ENCODE measurements at regions not wholly inside any gene's neighbourhood (a gene's known extent, or its start where the extent isn't known, plus 50 kb on each side); places are given as distances from the start of the nearest gene placed in this dataset.

GRCh38 chr2:238655974-238656722, 191.7 kb upstream of the TWIST2 start:
- no peak for DNase-seq (ENCODE audit: low read depth in 2 of 2)
- Histone ChIP-seq H3K4me3 (replicated peaks in 1 of 4; ENCODE audit: control extremely low read depth in 1 of 4, insufficient read depth in 1 of 4, low read depth in 3 of 4, low read length in 4 of 4) (no peak overlapping the region), H3K79me2 (ENCODE audit: control insufficient read depth, insufficient read depth, low read length) (no peaks in the 10 kb centered on the region), H3K9me3 (ENCODE audit: control insufficient read depth, insufficient read depth, low read depth, low read length) (no peaks in the 10 kb centered on the region), H3K27ac (ENCODE audit: insufficient read depth, low read length) (no peak overlapping the region), H3K36me3 (ENCODE audit: control insufficient read depth, insufficient read depth, low read length) (no peaks in the 10 kb centered on the region), H4K20me1 (ENCODE audit: control insufficient read depth, extremely low read depth, insufficient read depth, low read length) (no peaks in the 10 kb centered on the region), H3K4me2 (ENCODE audit: extremely low read depth, insufficient read depth, low read length) (no peak overlapping the region), H3K27me3 (ENCODE audit: control insufficient read depth, insufficient read depth, low read length) (no peaks in the 10 kb centered on the region), H3K9ac (ENCODE audit: insufficient read depth, low read length) (no peak overlapping the region), H2AFZ (ENCODE audit: low read length) (no peak overlapping the region), H3K4me1 (ENCODE audit: control insufficient read depth, extremely low read depth, insufficient read depth, low read length) (no peaks in the 10 kb centered on the region)
- TF ChIP-seq EZH2 (IDR thresholded peaks at IDR 0.05; ENCODE audit: low read length, missing control alignments) (no peak), CTCF (conservative IDR thresholded peaks at IDR 0.05 in 1 of 2, IDR thresholded peaks at IDR 0.05 in 1 of 2; ENCODE audit: low read depth in 1 of 2, low read length in 2 of 2) (no peak)

GRCh38 chr2:238657132-238658053, 190.5 kb upstream of the TWIST2 start:
- Histone ChIP-seq H3K27me3 (ENCODE audit: control insufficient read depth, insufficient read depth, low read length) (no peaks in the 10 kb centered on the region), H3K9ac (ENCODE audit: insufficient read depth, low read length) (no peak overlapping the region)
- no peak for DNase-seq (ENCODE audit: low read depth in 2 of 2)

More at GRCh38 chr2:238657132-238658053, 190.5 kb upstream of the TWIST2 start:
- Histone ChIP-seq H2AFZ (ENCODE audit: low read length) (no peak overlapping the region), H3K4me2 (ENCODE audit: extremely low read depth, insufficient read depth, low read length) (no peak overlapping the region), H3K79me2 (ENCODE audit: control insufficient read depth, insufficient read depth, low read length) (no peaks in the 10 kb centered on the region), H4K20me1 (ENCODE audit: control insufficient read depth, extremely low read depth, insufficient read depth, low read length) (no peaks in the 10 kb centered on the region), H3K27ac (ENCODE audit: insufficient read depth, low read length) (no peak overlapping the region), H3K36me3 (ENCODE audit: control insufficient read depth, insufficient read depth, low read length) (no peaks in the 10 kb centered on the region), H3K4me1 (ENCODE audit: control insufficient read depth, extremely low read depth, insufficient read depth, low read length) (no peaks in the 10 kb centered on the region), H3K4me3 (replicated peaks in 1 of 4; ENCODE audit: control extremely low read depth in 1 of 4, insufficient read depth in 1 of 4, low read depth in 3 of 4, low read length in 4 of 4) (no peak overlapping the region), H3K9me3 (ENCODE audit: control insufficient read depth, insufficient read depth, low read depth, low read length) (no peaks in the 10 kb centered on the region)
- TF ChIP-seq CTCF (conservative IDR thresholded peaks at IDR 0.05 in 1 of 2, IDR thresholded peaks at IDR 0.05 in 1 of 2; ENCODE audit: low read depth in 1 of 2, low read length in 2 of 2) (no peak), EZH2 (IDR thresholded peaks at IDR 0.05; ENCODE audit: low read length, missing control alignments) (no peak)

Data from fibroblast of lung (primary cell).